ENCODE measurements at regions not wholly inside any gene's neighbourhood (a gene's known extent, or its start where the extent isn't known, plus 50 kb on each side); places are given as distances from the start of the nearest gene placed in this dataset.
A peak's percentile ranks its signal among the peaks of the same experiment; 100 is the strongest.

- no peak for DNase-seq
Observed at GRCh38 chr12:111310076-111310870, 58.6 kb downstream of the PHETA1 start.

- no peak for DNase-seq
Observed at GRCh38 chr12:111309584-111309983, 59.3 kb downstream of the PHETA1 start.

- no peak for DNase-seq
Observed at GRCh38 chr12:111308473-111308872, 60.4 kb downstream of the PHETA1 start.

- DNase-seq: peak in 3 of 5 experiments; percentile 10 to 24 (median 22)
Observed at GRCh38 chr12:111304642-111305071, 64.2 kb downstream of the PHETA1 start.

- no peak for DNase-seq
Observed at GRCh38 chr12:111303531-111303930, 65.4 kb downstream of the PHETA1 start.

- DNase-seq: peak in 3 of 5 experiments; percentile 21 to 25 (median 21)
Observed at GRCh38 chr12:111298582-111299436, 70.1 kb downstream of the PHETA1 start.

GRCh38 chr12:111297703-111298426 lies 71.0 kb downstream of the PHETA1 start:
- DNase-seq: no peak

GRCh38 chr12:111296906-111297463 lies 71.9 kb downstream of the PHETA1 start:
- no peak for DNase-seq

GRCh38 chr12:111295176-111295575 lies 73.7 kb downstream of the PHETA1 start:
- DNase-seq: no peak

GRCh38 chr12:111293266-111294009 lies 75.5 kb downstream of the PHETA1 start:
- no peak for DNase-seq

GRCh38 chr12:111291357-111291756 lies 77.5 kb downstream of the PHETA1 start:
- DNase-seq: no peak

GRCh38 chr12:111288771-111289170 lies 80.1 kb downstream of the PHETA1 start:
- DNase-seq: no peak

GRCh38 chr12:111287125-111287900 lies 81.6 kb downstream of the PHETA1 start:
- no peak for DNase-seq

- no peak for DNase-seq
Observed at GRCh38 chr12:111285200-111285599, 83.7 kb downstream of the PHETA1 start.

- no peak for DNase-seq
Observed at GRCh38 chr12:111284709-111285108, 84.2 kb downstream of the PHETA1 start.

- DNase-seq: no peak
Observed at GRCh38 chr12:111283966-111284365, 84.9 kb downstream of the PHETA1 start.

- DNase-seq: no peak
Observed at GRCh38 chr12:111283521-111283920, 85.4 kb downstream of the PHETA1 start.

GRCh38 chr12:111277570-111277969 lies 91.3 kb downstream of the PHETA1 start:
- DNase-seq: no peak

GRCh38 chr12:111276146-111276545 lies 92.7 kb downstream of the PHETA1 start:
- DNase-seq: no peak

- no peak for DNase-seq
Observed at GRCh38 chr12:111275308-111275707, 93.6 kb downstream of the PHETA1 start.

- DNase-seq: no peak
Observed at GRCh38 chr12:111274777-111275176, 94.1 kb downstream of the PHETA1 start.
